CD14-positive monocyte (primary cell): ENCODE measurements at regions not wholly inside any gene's neighbourhood (a gene's known extent, or its start where the extent isn't known, plus 50 kb on each side); places are given as distances from the start of the nearest gene placed in this dataset.
"Not testable (repeated sequence)": the region's sequence is repeated elsewhere in the genome, so short reads cannot be mapped to it uniquely, and the experiment has no call there.

ENCODE experiments used
- DNase-seq, 3 donors: peaks; one replicate each; pipeline ENCODE4 v3.0.0-alpha.2; 2011 to 2022
- H2AFZ ChIP-seq: 2 replicates; pipeline ENCODE4 v1.6.0; 2012; ENCODE audit warnings: mild to moderate bottlenecking, low read depth, low read length, inconsistent platforms; ENCODE audit not compliant: insufficient read depth, poor library complexity, severe bottlenecking
- H3K27ac ChIP-seq, 2 donors: 1 replicate in 1 of 2; 2 replicates in 1 of 2; pipeline ENCODE4 v1.5.1; 2012 to 2013; ENCODE audit warnings: low read length in 2 of 2, control low read depth in 1 of 2, inconsistent platforms in 1 of 2, low read depth in 1 of 2, mild to moderate bottlenecking in 1 of 2
- H3K27me3 ChIP-seq, 2 donors: one replicate each; pipeline versions ENCODE4 v1.6.0 to v1.6.1; 2011 to 2013; ENCODE audit warnings: low read length in 2 of 2; ENCODE audit not compliant: control insufficient read depth in 2 of 2, insufficient read depth in 2 of 2
- H3K36me3 ChIP-seq, 2 donors: replicated peaks in 1 of 2; 1 replicate in 1 of 2; 2 replicates in 1 of 2; pipeline versions ENCODE4 v1.5.1 to v1.6.1; 2012 to 2013; ENCODE audit warnings: low read length in 2 of 2, control low read depth in 1 of 2, inconsistent platforms in 1 of 2, mild to moderate bottlenecking in 1 of 2; ENCODE audit not compliant: insufficient read depth in 2 of 2, control insufficient read depth in 1 of 2
- H3K4me1 ChIP-seq, 2 donors: 1 replicate in 1 of 2; 2 replicates in 1 of 2; pipeline versions ENCODE4 v1.5.1 to v1.6.1; 2012 to 2013; ENCODE audit warnings: low read length in 2 of 2, control low read depth in 1 of 2, inconsistent platforms in 1 of 2, mild to moderate bottlenecking in 1 of 2, moderate library complexity in 1 of 2; ENCODE audit not compliant: insufficient read depth in 2 of 2, control insufficient read depth in 1 of 2
- H3K4me2 ChIP-seq: replicated peaks from 2 replicates; pipeline ENCODE3; 2012; ENCODE audit warnings: low read length, moderate library complexity, mild to moderate bottlenecking; ENCODE audit not compliant: poor library complexity, severe bottlenecking; ENCODE audit errors: extremely low read depth
- H3K4me3 ChIP-seq, 3 experiments: fragments of 200-600 bp in 1 of 3; sonication (generic) in 1 of 3; replicated peaks in 1 of 3; 1 replicate in 2 of 3; 2 replicates in 1 of 3; pipeline ENCODE4 v1.5.1; 2011 to 2013; ENCODE audit warnings: low read length in 3 of 3, mild to moderate bottlenecking in 3 of 3, control low read depth in 2 of 3, low read depth in 2 of 3, inconsistent platforms in 1 of 3, moderate library complexity in 1 of 3
- H3K79me2 ChIP-seq: 2 replicates; pipeline ENCODE4 v1.6.0; 2012; ENCODE audit warnings: mild to moderate bottlenecking, control low read depth, inconsistent platforms, low read length, moderate library complexity; ENCODE audit not compliant: insufficient read depth
- H3K9ac ChIP-seq: 2 replicates; pipeline ENCODE4 v1.6.0; 2017; ENCODE audit warnings: low read length, mild to moderate bottlenecking; ENCODE audit not compliant: insufficient read depth, poor library complexity, severe bottlenecking
- H3K9me3 ChIP-seq, 2 donors: replicated peaks in 1 of 2; 1 replicate in 1 of 2; 2 replicates in 1 of 2; pipeline versions ENCODE4 v1.5.1 to v1.6.1; 2012 to 2013; ENCODE audit warnings: low read length in 2 of 2, control low read depth in 1 of 2; ENCODE audit not compliant: control insufficient read depth in 1 of 2, insufficient read depth in 1 of 2
- H4K20me1 ChIP-seq: 2 replicates; pipeline ENCODE4 v1.6.0; 2012; ENCODE audit warnings: mild to moderate bottlenecking, low read length, control low read depth, moderate library complexity; ENCODE audit not compliant: insufficient read depth
- H3K27ac Mint-ChIP-seq, 7 donors: one replicate each; pipeline ENCODE4 v1.8.0; 2020; ENCODE audit warnings: mild to moderate bottlenecking in 7 of 7, mixed read lengths in 7 of 7, moderate library complexity in 6 of 7, inconsistent platforms in 2 of 7
- H3K27me3 Mint-ChIP-seq, 3 donors: one replicate each; pipeline ENCODE4 v1.8.0; 2021 to 2022; ENCODE audit warnings: low read depth in 3 of 3, mild to moderate bottlenecking in 3 of 3, mixed read lengths in 3 of 3, moderate library complexity in 3 of 3, inconsistent platforms in 1 of 3
- H3K36me3 Mint-ChIP-seq, 2 donors: one replicate each; pipeline ENCODE4 v1.8.0; 2020; ENCODE audit warnings: mixed read lengths in 2 of 2, inconsistent platforms in 1 of 2, mild to moderate bottlenecking in 1 of 2
- H3K4me1 Mint-ChIP-seq: one replicate; pipeline ENCODE4 v1.8.0; 2020; ENCODE audit warnings: mild to moderate bottlenecking, mixed read lengths
- H3K4me3 Mint-ChIP-seq, 2 donors: one replicate each; pipeline ENCODE4 v1.8.0; 2020; ENCODE audit warnings: mild to moderate bottlenecking in 2 of 2, mixed read lengths in 2 of 2, moderate library complexity in 1 of 2
- H3K9me3 Mint-ChIP-seq, 7 donors: one replicate each; pipeline ENCODE4 v1.8.0; 2020 to 2022; ENCODE audit warnings: mixed read lengths in 7 of 7, mild to moderate bottlenecking in 6 of 7, moderate library complexity in 6 of 7, inconsistent platforms in 2 of 7
- WGBS: methylation state at CpG from one replicate; pipeline ENCODE4 v1.1.5; 2013; ENCODE audit warnings: missing lambda C conversion rate; ENCODE audit not compliant: insufficient coverage; 5-methylcytosine and 5-hydroxymethylcytosine counted together
- intact Hi-C, 2 donors: fragments of 100-400 bp; cut with micrococcal nuclease; formaldehyde crosslinking; loops; one replicate each; pipeline versions ENCODE4 v1.15.0 to v1.15.1; 2023
- TF ChIP-seq, protein P1 (sequence below): fragments of 200-600 bp; IDR thresholded peaks from one replicate; pipeline ENCODE4 v1.8.0; 2022; ENCODE audit warnings: antibody characterized with exemption, mild to moderate bottlenecking

DNA sequence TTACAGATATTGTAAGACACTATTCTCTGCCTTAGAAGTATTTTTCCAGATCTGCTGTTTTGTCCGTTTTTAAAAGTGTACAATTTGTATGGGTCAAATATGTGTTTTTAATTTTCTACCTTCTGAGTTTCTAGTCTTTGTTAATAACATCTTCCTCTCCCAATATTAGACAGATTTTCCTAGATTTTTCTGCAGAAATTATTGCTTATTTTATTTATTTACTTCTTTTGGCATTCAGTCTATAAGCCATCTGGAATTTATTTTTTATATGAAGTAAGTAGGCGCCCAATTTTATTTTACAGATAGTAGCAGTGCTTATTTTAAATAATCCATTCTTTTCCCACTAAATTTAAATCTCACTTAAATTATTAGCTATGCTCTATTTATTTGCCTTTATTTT, 103.1 kb upstream of the PLEKHG1 start:
- H2AFZ ChIP-seq = no peak overlapping the region
- intact Hi-C loops = no loop called here
- no peaks in the 10 kb centered on the region for H3K36me3 Mint-ChIP-seq
- H3K9me3 ChIP-seq = peaks cover 0 to 5% of the 10 kb centered on the region in 2 donors
- H3K27me3 Mint-ChIP-seq = peaks cover 0 to 5% (median 3%) of the 10 kb centered on the region in 3 donors
- no peaks in the 10 kb centered on the region for H3K4me1 Mint-ChIP-seq
- no peaks in the 10 kb centered on the region for H3K79me2 ChIP-seq
- TF ChIP-seq, protein P1, sequence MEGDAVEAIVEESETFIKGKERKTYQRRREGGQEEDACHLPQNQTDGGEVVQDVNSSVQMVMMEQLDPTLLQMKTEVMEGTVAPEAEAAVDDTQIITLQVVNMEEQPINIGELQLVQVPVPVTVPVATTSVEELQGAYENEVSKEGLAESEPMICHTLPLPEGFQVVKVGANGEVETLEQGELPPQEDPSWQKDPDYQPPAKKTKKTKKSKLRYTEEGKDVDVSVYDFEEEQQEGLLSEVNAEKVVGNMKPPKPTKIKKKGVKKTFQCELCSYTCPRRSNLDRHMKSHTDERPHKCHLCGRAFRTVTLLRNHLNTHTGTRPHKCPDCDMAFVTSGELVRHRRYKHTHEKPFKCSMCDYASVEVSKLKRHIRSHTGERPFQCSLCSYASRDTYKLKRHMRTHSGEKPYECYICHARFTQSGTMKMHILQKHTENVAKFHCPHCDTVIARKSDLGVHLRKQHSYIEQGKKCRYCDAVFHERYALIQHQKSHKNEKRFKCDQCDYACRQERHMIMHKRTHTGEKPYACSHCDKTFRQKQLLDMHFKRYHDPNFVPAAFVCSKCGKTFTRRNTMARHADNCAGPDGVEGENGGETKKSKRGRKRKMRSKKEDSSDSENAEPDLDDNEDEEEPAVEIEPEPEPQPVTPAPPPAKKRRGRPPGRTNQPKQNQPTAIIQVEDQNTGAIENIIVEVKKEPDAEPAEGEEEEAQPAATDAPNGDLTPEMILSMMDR = no peak
- H3K27ac ChIP-seq = no peak overlapping the region
- no peaks in the 10 kb centered on the region for H3K27me3 ChIP-seq
- H3K9me3 Mint-ChIP-seq = peaks cover 2 to 13% (median 6%) of the 10 kb centered on the region in 7 donors
- H3K9ac ChIP-seq = no peak overlapping the region
- WGBS = no CpG with 5 or more reads among the region's 2 CpGs
- H3K4me3 Mint-ChIP-seq = no peak overlapping the region
- DNase-seq = no peak
- no peak overlapping the region for H3K4me3 ChIP-seq
- no peak overlapping the region for H3K4me2 ChIP-seq
- no peaks in the 10 kb centered on the region for H3K4me1 ChIP-seq
- no peaks in the 10 kb centered on the region for H4K20me1 ChIP-seq
- H3K36me3 ChIP-seq = no peaks in the 10 kb centered on the region
- H3K27ac Mint-ChIP-seq = no peak overlapping the region

DNA sequence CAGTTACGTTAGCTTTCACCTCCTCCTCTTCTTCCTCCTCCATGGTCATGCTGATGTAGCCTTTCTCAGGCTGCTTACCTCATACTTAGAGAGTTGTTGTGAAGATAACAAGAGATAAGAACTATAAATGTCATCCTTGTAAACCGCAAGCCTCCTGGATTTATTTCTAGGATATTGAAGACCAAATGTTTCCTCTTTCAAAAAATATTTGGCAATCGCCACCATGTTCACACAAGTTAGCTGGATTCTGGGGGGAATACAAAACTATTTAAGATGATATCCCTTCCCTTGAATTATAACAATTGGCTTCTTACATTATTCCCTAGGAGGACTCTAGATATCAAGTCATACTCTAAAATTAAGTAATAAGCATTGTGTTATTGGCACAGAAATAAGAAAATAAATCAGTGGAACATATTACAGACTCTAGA, 99.8 kb upstream of the PLEKHG1 start:
- Histone ChIP-seq H3K9ac (no peak overlapping the region), H4K20me1 (no peaks in the 10 kb centered on the region), H3K79me2 (no peaks in the 10 kb centered on the region), H3K4me1 (no peaks in the 10 kb centered on the region), H2AFZ (no peak overlapping the region), H3K9me3 (no peaks in the 10 kb centered on the region), H3K4me3 (no peak overlapping the region), H3K27ac (no peak overlapping the region), H3K4me2 (no peak overlapping the region), H3K36me3 (no peaks in the 10 kb centered on the region), H3K27me3 (no peaks in the 10 kb centered on the region)
- Mint-ChIP-seq H3K27ac (no peak overlapping the region), H3K4me3 (no peak overlapping the region), H3K9me3 (peaks cover 0 to 6% (median 2%) of the 10 kb centered on the region in 7 donors), H3K27me3 (peaks cover 2 to 7% (median 5%) of the 10 kb centered on the region in 3 donors), H3K4me1 (no peaks in the 10 kb centered on the region), H3K36me3 (no peaks in the 10 kb centered on the region)
- TF ChIP-seq, protein P1 = no peak
- DNase-seq = no peak
- intact Hi-C loops = no loop called here
- WGBS = no CpG with 5 or more reads among the region's 3 CpGs

DNA sequence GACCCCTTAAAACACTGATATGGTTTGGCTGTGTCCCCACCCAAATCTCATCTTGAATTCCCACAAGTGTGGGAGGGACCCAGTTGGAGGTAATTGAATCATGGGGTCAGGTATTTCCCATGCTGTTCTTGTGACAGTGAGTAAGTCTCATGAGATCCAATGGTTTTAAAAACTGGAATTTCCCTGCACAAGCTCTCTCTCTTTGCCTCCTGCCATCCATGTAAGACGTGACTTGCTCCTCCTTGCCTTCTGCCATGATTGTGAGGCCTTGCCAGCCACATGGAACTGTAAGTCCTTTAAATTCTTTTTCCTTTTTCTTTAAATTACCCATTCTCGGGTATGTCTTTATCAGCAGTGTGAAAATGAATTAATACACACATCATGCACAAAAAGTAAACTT, 99.1 kb upstream of the PLEKHG1 start:
- H3K4me3 Mint-ChIP-seq, H3K9me3 Mint-ChIP-seq, H2AFZ ChIP-seq, H3K4me1 Mint-ChIP-seq, intact Hi-C loops, H3K36me3 ChIP-seq, H3K27me3 Mint-ChIP-seq, DNase-seq, H3K27ac ChIP-seq, H3K79me2 ChIP-seq, H3K27me3 ChIP-seq, H3K4me1 ChIP-seq, H3K27ac Mint-ChIP-seq, H3K9ac ChIP-seq, H3K4me3 ChIP-seq, H3K36me3 Mint-ChIP-seq, H3K4me2 ChIP-seq, H3K9me3 ChIP-seq, H4K20me1 ChIP-seq: not testable (repeated sequence)
- WGBS = 88% methylated on average over 1 of the region's 2 CpGs
